LHCN-M2 (cell line): ENCODE measurements at regions not wholly inside any gene's neighbourhood (a gene's known extent, or its start where the extent isn't known, plus 50 kb on each side); places are given as distances from the start of the nearest gene placed in this dataset.
"Not testable (repeated sequence)": the region's sequence is repeated elsewhere in the genome, so short reads cannot be mapped to it uniquely, and the experiment has no call there.

ENCODE experiments used
- DNase-seq: peaks from one replicate; pipeline ENCODE4 v3.0.0-alpha.2; 2012; ENCODE audit warnings: low read depth

- no peak for DNase-seq
Observed at GRCh38 chr3:166451997-166452396, 614.8 kb upstream of the BCHE start.

DNA sequence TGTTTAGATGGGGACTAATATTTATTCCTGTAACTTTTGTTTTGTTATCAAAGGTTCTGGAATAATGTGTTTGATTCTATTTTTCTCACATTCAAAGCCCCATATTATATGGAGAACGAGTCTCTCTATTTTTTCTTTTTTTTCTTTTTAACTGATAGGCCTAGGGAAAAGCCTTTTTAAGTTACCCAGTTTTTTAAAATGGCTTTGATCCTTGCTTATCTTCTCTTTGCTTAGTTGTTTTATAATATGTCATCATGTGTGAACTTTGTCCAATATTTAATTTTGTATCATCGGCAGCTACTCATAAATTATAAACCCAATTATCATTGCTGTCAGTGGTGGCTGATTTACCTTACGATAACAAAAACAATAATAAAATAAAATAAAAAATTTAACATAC lies 610.3 kb upstream of the BCHE start:
- no peak for DNase-seq

DNA sequence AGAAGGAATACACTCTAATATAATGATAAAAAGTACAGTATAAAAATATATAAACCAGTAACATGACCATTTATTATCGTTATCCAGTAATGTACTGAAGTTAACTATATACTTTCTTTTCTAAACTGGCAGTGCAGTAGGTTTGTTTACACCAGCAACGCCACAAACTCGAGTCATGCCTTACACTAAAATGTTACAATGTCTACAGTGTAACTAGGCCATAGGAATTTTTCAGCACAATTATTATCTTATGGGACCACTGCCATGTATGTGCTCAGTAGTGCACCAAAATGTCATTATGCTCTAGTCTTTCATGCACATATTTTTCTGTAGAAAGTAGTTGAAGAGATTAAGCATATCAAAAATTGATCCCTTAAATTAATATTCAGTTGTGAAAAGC lies 609.8 kb upstream of the BCHE start:
- no peak for DNase-seq

- DNase-seq, result no peak
Observed at GRCh38 chr3:166446291-166446690, 609.1 kb upstream of the BCHE start.

DNA sequence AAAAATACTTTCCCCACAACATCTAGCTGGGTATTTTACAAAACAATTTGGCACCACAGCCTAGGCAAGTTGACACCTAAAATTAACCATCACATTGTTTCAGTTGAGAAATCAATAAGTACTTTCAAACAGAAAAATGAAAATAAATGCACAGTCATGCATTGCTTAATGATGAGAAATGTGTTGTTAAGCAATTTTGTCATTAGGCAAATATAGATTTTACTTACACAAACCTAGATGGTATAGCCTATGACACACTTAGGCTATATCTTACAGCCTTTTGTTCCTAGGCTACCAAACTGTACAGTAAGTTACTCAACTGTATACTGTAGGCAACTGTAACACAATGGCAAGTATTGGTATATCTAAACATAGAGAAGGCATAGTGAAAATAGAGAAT lies 608.6 kb upstream of the BCHE start:
- DNase-seq, result no peak

- no peak for DNase-seq
Observed at GRCh38 chr3:166444756-166445155, 607.5 kb upstream of the BCHE start.

DNA sequence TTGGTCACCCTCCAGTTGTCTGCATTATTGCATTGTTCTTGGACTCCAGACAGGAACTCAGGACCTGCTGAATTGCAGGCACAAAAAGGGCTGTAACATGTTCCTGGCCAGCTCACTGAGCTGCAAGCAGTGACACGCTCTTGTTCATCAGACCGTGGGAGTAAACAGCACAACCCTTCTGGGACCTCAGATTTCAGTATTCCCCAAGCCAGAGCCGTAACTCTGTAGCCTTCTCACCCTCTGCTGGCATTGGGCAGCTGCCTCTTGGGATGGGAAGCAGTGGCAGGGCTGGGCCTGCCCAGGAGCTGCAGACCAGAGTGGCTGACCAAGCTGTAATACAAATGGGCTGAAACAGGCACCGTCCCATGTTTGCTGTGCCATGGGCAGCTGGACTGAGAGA lies 607.1 kb upstream of the BCHE start:
- DNase-seq, result no peak

GRCh38 chr3:166435469-166436057 lies 598.3 kb upstream of the BCHE start:
- no peak for DNase-seq

GRCh38 chr3:166433060-166433459 lies 595.8 kb upstream of the BCHE start:
- no peak for DNase-seq

- no peak for DNase-seq
Observed at GRCh38 chr3:166425900-166426611, 588.8 kb upstream of the BCHE start.

DNA sequence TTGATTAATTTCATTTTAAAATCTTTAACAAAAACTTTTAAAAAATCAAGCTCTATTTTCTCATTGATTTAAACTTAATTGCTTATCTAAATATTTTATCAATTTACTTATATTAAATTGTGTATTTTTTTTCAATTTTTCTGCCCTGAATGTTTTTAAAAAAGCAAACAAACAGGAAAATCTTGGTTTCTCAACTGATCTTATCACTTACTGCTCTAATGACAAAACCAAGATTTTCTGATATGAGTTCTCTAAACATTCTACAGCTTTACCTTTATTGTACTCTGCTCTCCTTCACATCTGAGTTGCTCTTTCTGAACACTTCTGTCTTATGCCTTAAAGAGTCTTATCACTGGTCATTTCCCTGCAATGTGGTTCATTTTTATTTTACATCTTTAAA lies 587.8 kb upstream of the BCHE start:
- no peak for DNase-seq

GRCh38 chr3:166423824-166424513 lies 586.7 kb upstream of the BCHE start:
- DNase-seq, result not testable (repeated sequence)

- DNase-seq, result no peak
Observed at GRCh38 chr3:166422556-166422955, 585.3 kb upstream of the BCHE start.

GRCh38 chr3:166420071-166420470 lies 582.8 kb upstream of the BCHE start:
- no peak for DNase-seq

DNA sequence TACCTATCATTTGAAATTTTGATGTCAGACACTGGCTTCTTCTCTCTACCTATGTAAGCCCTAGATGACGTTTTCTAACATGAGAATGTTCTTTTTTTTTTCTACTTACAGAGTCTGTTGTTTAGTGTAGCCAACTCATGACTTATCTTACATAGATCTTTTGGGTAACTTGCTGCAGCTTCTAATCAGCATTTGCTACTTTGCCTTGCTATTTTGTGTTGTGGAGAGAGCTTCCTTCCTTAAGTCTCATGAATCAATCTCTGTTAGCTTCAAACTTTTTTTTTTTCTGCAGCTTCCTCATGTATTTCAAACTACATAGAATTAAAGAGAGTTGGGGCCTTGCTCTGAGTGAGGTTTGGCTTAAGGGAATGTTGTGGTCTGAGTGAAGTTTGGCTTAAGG lies 568.7 kb upstream of the BCHE start:
- DNase-seq, result no peak

DNA sequence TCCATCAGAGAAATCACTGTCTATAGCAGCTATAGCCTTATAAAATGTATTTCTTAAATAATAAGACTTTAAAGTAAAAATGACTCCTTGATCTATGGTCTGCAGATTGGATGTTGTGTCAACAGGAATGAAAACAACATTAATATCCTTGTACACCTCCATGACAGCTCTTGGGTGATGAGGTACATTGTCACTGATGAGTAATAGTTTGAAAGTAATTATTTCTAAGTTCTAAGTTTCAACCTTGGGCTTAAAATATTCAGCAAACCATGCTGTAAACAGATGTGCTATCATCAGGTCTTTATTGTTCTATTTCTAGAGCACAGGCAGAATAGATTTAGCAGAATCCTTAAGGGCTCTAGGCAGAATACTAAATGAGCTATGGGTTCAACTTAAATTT lies 568.2 kb upstream of the BCHE start:
- no peak for DNase-seq

DNA sequence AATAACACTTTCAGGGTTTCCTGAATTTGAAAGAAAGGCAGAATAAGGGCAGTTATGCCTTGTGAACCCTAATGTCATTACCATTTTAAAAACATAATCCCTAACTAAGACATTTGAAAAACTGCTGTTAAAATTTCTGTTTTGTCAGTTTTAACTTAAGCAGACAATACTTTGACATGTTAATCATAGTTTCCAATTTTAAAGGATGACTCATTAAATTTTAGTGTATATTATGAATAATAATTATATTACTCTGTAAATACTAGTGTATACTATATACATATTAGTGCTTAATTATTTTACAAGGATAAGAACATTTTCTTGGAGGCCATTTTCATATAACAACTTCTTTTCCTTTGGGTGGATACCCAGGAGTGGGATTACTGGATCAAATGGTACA lies 553.1 kb upstream of the BCHE start:
- no peak for DNase-seq

DNA sequence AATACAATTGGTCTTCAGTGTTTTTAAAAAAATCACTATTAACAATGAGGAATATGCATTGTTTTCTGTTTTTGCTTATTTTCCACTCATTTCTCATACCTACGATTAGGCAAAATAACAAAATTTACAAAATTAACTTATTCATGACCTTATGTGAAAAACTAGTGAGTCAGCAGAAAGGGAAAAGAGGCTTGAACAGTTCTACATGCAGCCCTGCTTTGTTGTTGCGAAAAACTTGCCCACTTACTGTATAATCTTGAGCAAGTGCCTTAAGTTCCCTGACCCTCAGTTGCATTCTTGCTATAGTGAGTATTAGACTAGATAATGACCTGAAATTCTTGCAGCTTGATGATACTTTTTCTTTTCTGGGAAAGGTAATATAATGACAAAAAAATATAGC lies 551.1 kb upstream of the BCHE start:
- no peak for DNase-seq

DNA sequence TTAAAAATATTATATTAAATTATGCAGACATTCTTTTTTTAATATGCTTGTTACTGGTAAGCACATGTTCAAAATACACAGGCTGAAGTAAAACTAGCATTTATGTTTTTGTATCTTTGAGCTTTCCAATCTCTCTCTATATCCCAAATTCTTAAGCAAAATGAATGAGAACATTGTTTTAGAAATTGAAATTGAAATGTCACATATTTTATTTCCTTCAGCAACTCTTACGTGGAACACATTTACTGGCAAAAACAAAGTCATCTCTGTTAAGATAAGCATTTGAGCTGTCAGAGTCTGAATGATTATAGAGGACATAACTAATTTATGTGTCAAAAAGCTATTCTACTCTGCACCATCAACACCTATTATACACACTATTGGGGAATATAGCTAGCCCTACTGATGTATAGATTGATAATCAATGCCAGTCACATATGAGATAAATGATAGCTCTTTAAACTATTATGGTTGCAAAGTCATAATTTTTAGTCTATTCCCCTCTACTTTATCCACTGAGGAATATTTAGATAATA lies 535.4 kb upstream of the BCHE start:
- DNase-seq, result no peak

GRCh38 chr3:166367947-166368533 lies 530.8 kb upstream of the BCHE start:
- no peak for DNase-seq

DNA sequence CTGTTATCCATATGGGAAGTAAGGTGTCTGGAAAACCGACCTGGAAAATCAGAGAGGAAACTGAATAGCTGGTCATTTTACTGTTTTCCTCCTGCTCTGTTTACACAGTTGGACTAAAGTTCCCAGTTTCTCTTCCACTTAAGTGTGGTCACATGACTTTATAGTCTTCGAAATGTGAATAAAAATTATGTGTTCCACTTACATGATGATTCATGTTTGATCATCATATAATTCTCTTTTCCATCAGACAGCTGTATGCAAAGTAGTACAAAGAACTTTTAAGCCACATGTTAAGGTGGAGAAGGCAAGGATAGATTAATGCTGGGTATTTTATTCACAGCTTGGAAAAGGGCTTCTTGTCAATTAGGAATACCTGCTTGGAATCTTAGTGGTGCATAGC lies 525.5 kb upstream of the BCHE start:
- no peak for DNase-seq

DNA sequence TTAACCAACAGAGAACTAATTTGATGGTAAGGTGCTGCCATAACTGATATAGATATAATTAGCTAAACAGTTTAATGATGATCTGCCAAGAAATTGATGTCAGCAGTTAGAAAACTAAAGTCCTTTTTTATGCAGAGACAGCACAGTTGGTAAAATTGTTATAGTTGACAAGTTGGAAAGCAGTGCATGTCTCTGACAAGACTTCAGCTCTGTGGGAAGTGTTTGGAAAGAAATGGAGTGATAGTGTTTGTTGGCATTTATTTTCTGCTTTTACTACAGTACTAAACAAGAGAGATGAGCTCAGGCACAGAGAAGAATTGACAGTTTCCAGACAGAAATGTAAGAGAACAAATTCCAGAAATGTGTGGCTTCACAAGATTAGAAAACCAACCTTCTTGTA lies 523.5 kb upstream of the BCHE start:
- no peak for DNase-seq

GRCh38 chr3:166351461-166351860 lies 514.2 kb upstream of the BCHE start:
- no peak for DNase-seq
